Colonic mucosa (tissue), 4 donors: ENCODE measurements at regions not wholly inside any gene's neighbourhood (a gene's known extent, or its start where the extent isn't known, plus 50 kb on each side); places are given as distances from the start of the nearest gene placed in this dataset.
"Not testable (repeated sequence)": the region's sequence is repeated elsewhere in the genome, so short reads cannot be mapped to it uniquely, and the experiment has no call there.

ENCODE experiments used
- DNase-seq: peaks from one replicate; pipeline ENCODE4 v3.0.0-alpha.2; 2020
- H3K27ac ChIP-seq: fragments of 200-600 bp; one replicate; pipeline ENCODE4 v1.8.0; 2021
- H3K27me3 ChIP-seq: fragments of 200-600 bp; one replicate; pipeline ENCODE4 v1.8.0; 2021
- H3K36me3 ChIP-seq: fragments of 200-600 bp; one replicate; pipeline ENCODE4 v1.8.0; 2021
- H3K4me1 ChIP-seq: fragments of 200-600 bp; one replicate; pipeline ENCODE4 v1.8.0; 2021; ENCODE audit warnings: mild to moderate bottlenecking
- H3K4me3 ChIP-seq: fragments of 200-600 bp; one replicate; pipeline ENCODE4 v1.8.0; 2021
- H3K9ac ChIP-seq, 2 donors: one replicate each; pipeline ENCODE4 v1.7.0; 2013; ENCODE audit warnings: control low read depth in 2 of 2, low read depth in 2 of 2, low read length in 2 of 2
- H3K9me3 ChIP-seq: fragments of 200-600 bp; one replicate; pipeline ENCODE4 v1.8.0; 2021
- CTCF ChIP-seq: fragments of 200-600 bp; IDR thresholded peaks from one replicate; pipeline ENCODE4 v1.8.0; 2022; ENCODE audit warnings: antibody characterized with exemption, mild to moderate bottlenecking
- intact Hi-C: fragments of 100-400 bp; cut with DNase I; formaldehyde crosslinking; loops from one replicate; pipeline ENCODE4 v1.14.1; 2022
- donor health status: healthy.
- donor health status: DM: no; HTN: no; CAD: no.
- donor health status: DM: no; HTN: no; CAD: no.

- Histone ChIP-seq H3K36me3 (no peaks in the 10 kb centered on the region), H3K9me3 (no peaks in the 10 kb centered on the region), H3K27me3 (no peaks in the 10 kb centered on the region), H3K4me1 (no peaks in the 10 kb centered on the region), H3K4me3 (no peak overlapping the region), H3K9ac (no peak overlapping the region), H3K27ac (no peak overlapping the region)
- DNase-seq, result no peak
- no peak for TF ChIP-seq CTCF
- intact Hi-C loops, result no loop called here
Observed at GRCh38 chr14:34164162-34164864, 213.4 kb upstream of the EGLN3 start.

GRCh38 chr14:34161351-34162082, 210.6 kb upstream of the EGLN3 start:
- no peak for DNase-seq
- Histone ChIP-seq H3K4me3 (no peak overlapping the region), H3K4me1 (no peaks in the 10 kb centered on the region), H3K36me3 (no peaks in the 10 kb centered on the region), H3K9me3 (no peaks in the 10 kb centered on the region), H3K27me3 (no peaks in the 10 kb centered on the region), H3K9ac (no peak overlapping the region), H3K27ac (no peak overlapping the region)
- no peak for TF ChIP-seq CTCF
- intact Hi-C loops, result no loop called here

GRCh38 chr14:34160619-34161018, 209.7 kb upstream of the EGLN3 start:
- TF ChIP-seq CTCF, result no peak
- Histone ChIP-seq H3K27ac (no peak overlapping the region), H3K27me3 (no peaks in the 10 kb centered on the region), H3K4me3 (no peak overlapping the region), H3K9ac (no peak overlapping the region), H3K36me3 (no peaks in the 10 kb centered on the region), H3K9me3 (no peaks in the 10 kb centered on the region), H3K4me1 (no peaks in the 10 kb centered on the region)
- DNase-seq, result no peak
- intact Hi-C loops, result no loop called here

- intact Hi-C loops, result no loop called here
- H3K36me3 ChIP-seq, result no peaks in the 10 kb centered on the region
Observed at GRCh38 chr14:34157651-34158050, 206.8 kb upstream of the EGLN3 start.

GRCh38 chr14:34147461-34147860, 196.6 kb upstream of the EGLN3 start:
- Histone ChIP-seq H3K9me3 (no peaks in the 10 kb centered on the region), H3K4me3 (no peak overlapping the region), H3K27ac (no peak overlapping the region), H3K4me1 (no peaks in the 10 kb centered on the region), H3K9ac (no peak overlapping the region), H3K36me3 (no peaks in the 10 kb centered on the region), H3K27me3 (no peaks in the 10 kb centered on the region)
- intact Hi-C loops, result no loop called here
- TF ChIP-seq CTCF, result no peak
- no peak for DNase-seq

More at GRCh38 chr14:34157651-34158050, 206.8 kb upstream of the EGLN3 start:
- H3K9ac ChIP-seq, result no peak overlapping the region
- DNase-seq, result no peak
- no peaks in the 10 kb centered on the region for H3K27me3 ChIP-seq
- no peaks in the 10 kb centered on the region for H3K4me1 ChIP-seq
- H3K4me3 ChIP-seq, result no peak overlapping the region
- H3K27ac ChIP-seq, result no peak overlapping the region
- no peak for TF ChIP-seq CTCF
- no peaks in the 10 kb centered on the region for H3K9me3 ChIP-seq

- H3K4me3 ChIP-seq, H3K9ac ChIP-seq, H3K9me3 ChIP-seq, intact Hi-C loops, H3K4me1 ChIP-seq, H3K36me3 ChIP-seq, H3K27ac ChIP-seq, DNase-seq, H3K27me3 ChIP-seq: not testable (repeated sequence)
Observed at GRCh38 chr14:34140127-34140526, 189.3 kb upstream of the EGLN3 start.

- intact Hi-C loops, H3K4me3 ChIP-seq, H3K27me3 ChIP-seq, H3K27ac ChIP-seq, H3K9ac ChIP-seq, H3K9me3 ChIP-seq, H3K36me3 ChIP-seq, H3K4me1 ChIP-seq: not testable (repeated sequence)
- DNase-seq, result peak; percentile 92
Observed at GRCh38 chr14:34139160-34140121, 188.6 kb upstream of the EGLN3 start.
